GM12878 (cell line): ENCODE measurements at regions not wholly inside any gene's neighbourhood (a gene's known extent, or its start where the extent isn't known, plus 50 kb on each side); places are given as distances from the start of the nearest gene placed in this dataset.
A peak's percentile ranks its signal among the peaks of the same experiment; 100 is the strongest.

ENCODE experiments used
- ATAC-seq: fragments of 200-7000 bp; cut with Tn5 transposase; 3 replicates; pipeline ENCODE4 v1.9.1; 2020; ENCODE audit warnings: mild to moderate bottlenecking, moderate library complexity
- BruUV-seq: library from RNA; stranded (reverse); fragments of 400-500 nt; replicated peaks from 2 replicates; lab custom pipeline; 2021; lab: Mats Ljungman, UMichigan
- CTCF ChIA-PET: fragments of 300-600 bp; sonication (Branson Sonifier 250); formaldehyde crosslinking; extraction: SDS; loops from one replicate; lab custom pipeline; 2021; ENCODE audit warnings: inconsistent platforms; lab: Yijun Ruan, JAX
- POLR2A ChIA-PET: fragments of 350-600 bp; formaldehyde crosslinking; extraction: SDS; loops from one replicate; lab custom pipeline; 2021; ENCODE audit warnings: inconsistent platforms; lab: Charles Lee
- RAD21 ChIA-PET: fragments of 300-600 bp; sonication (Branson Sonifier 250); formaldehyde crosslinking; loops from one replicate; lab custom pipeline; 2023; ENCODE audit warnings: antibody characterized with exemption; ENCODE audit not compliant: unreplicated experiment; lab: Charles Lee
- SMC1A ChIA-PET: fragments of 300-600 bp; sonication (Branson Sonifier 250); formaldehyde crosslinking; loops from one replicate; lab custom pipeline; 2023; ENCODE audit not compliant: unreplicated experiment, uncharacterized antibody; lab: Charles Lee
- DNase-seq: peaks from one replicate; pipeline ENCODE4 v3.0.0-alpha.2; 2011; ENCODE audit warnings: low read depth, low spot score
- FAIRE-seq: peaks from 3 replicates; lab custom pipeline; 2011; peaks lifted over from hg19 to GRCh38; lab: Jason Lieb, UNC
- H2AFZ ChIP-seq: 2 replicates; pipeline ENCODE4 v1.6.0; 2011; ENCODE audit warnings: low read depth, low read length, control low read depth; ENCODE audit not compliant: control insufficient read depth
- H3K27ac ChIP-seq: 2 replicates; pipeline ENCODE4 v1.5.1; 2011; ENCODE audit warnings: control low read depth; ENCODE audit not compliant: control insufficient read depth, insufficient read depth
- H3K27me3 ChIP-seq, 2 experiments: replicated peaks in 1 of 2; 2 replicates each; pipeline versions ENCODE4 v1.6.0 to v1.6.1; 2011; ENCODE audit warnings: low read length in 1 of 2; ENCODE audit not compliant: control insufficient read depth in 2 of 2, insufficient read depth in 2 of 2
- H3K36me3 ChIP-seq, 2 experiments: 2 replicates each; pipeline ENCODE4 v1.5.1; 2011; ENCODE audit warnings: low read length in 1 of 2; ENCODE audit not compliant: control insufficient read depth in 2 of 2, insufficient read depth in 2 of 2
- H3K4me1 ChIP-seq: 2 replicates; pipeline ENCODE4 v1.6.1; 2011; ENCODE audit warnings: mild to moderate bottlenecking, low read length, moderate library complexity, mixed read lengths; ENCODE audit not compliant: control insufficient read depth, insufficient read depth
- H3K4me2 ChIP-seq: 2 replicates; pipeline ENCODE4 v1.6.0; 2011; ENCODE audit warnings: control low read depth; ENCODE audit not compliant: control insufficient read depth, insufficient read depth
- H3K4me3 ChIP-seq: fragments of 200-600 bp; sonication (generic); 2 replicates; pipeline ENCODE4 v1.5.1; 2016
- H3K79me2 ChIP-seq: 2 replicates; pipeline ENCODE4 v1.6.0; 2011; ENCODE audit warnings: low read length; ENCODE audit not compliant: control insufficient read depth, insufficient read depth
- H3K9ac ChIP-seq: 2 replicates; pipeline ENCODE4 v1.8.0; 2011; ENCODE audit warnings: low read length, control low read depth, mixed read lengths; ENCODE audit not compliant: control insufficient read depth, insufficient read depth
- H3K9me3 ChIP-seq: replicated peaks from 3 replicates; pipeline ENCODE4 v1.5.1; 2011; ENCODE audit warnings: mild to moderate bottlenecking, low read length; ENCODE audit not compliant: control insufficient read depth, insufficient read depth
- H4K20me1 ChIP-seq: 2 replicates; pipeline ENCODE4 v1.6.0; 2011; ENCODE audit not compliant: control insufficient read depth, insufficient read depth
- CBX5 ChIP-seq: sonication (generic); IDR thresholded peaks from 2 replicates; pipeline ENCODE4 v1.6.1; 2016; ENCODE audit warnings: low read depth, moderate library complexity, mild to moderate bottlenecking, inconsistent platforms
- CHD1 ChIP-seq: IDR thresholded peaks from 2 replicates; pipeline ENCODE4 v1.6.1; 2012; ENCODE audit warnings: low read depth, low read length, improper control_type of control experiment
- FOXM1 ChIP-seq: IDR thresholded peaks from 2 replicates; pipeline ENCODE4 v1.6.1; 2012; ENCODE audit warnings: low read depth, mild to moderate bottlenecking, inconsistent platforms, low read length, moderate library complexity
- NFIC ChIP-seq: IDR thresholded peaks from 2 replicates; pipeline ENCODE4 v1.6.1; 2012; ENCODE audit warnings: low read depth, mild to moderate bottlenecking, inconsistent platforms, low read length, moderate library complexity
- RAD21 ChIP-seq: IDR thresholded peaks from 2 replicates; pipeline ENCODE4 v1.6.1; 2011; ENCODE audit warnings: mild to moderate bottlenecking, low read depth, low read length, moderate library complexity; ENCODE audit not compliant: insufficient read depth
- RAD51 ChIP-seq: fragments of 450-650 bp; IDR thresholded peaks from 2 replicates; pipeline ENCODE4 v1.6.1; 2016; ENCODE audit warnings: moderate library complexity, mild to moderate bottlenecking, inconsistent platforms
- RB1 ChIP-seq: fragments of 450-650 bp; formaldehyde crosslinking; IDR thresholded peaks from 2 replicates; pipeline ENCODE4 v1.6.1; 2017; ENCODE audit warnings: mild to moderate bottlenecking, borderline replicate concordance
- SMC3 ChIP-seq: IDR thresholded peaks from 2 replicates; pipeline ENCODE4 v1.6.1; 2011; ENCODE audit warnings: low read length, improper control_type of control experiment, borderline replicate concordance
- SUPT20H ChIP-seq: IDR thresholded peaks from 2 replicates; pipeline ENCODE4 v1.6.1; 2011; ENCODE audit warnings: low read depth, mild to moderate bottlenecking, low read length, moderate library complexity, borderline replicate concordance; ENCODE audit not compliant: control insufficient read depth
- WGBS: methylation state at CpG from one replicate; pipeline ENCODE4 v1.1.6; 2016; ENCODE audit warnings: low lambda C conversion rate; ENCODE audit not compliant: insufficient replicate concordance, insufficient coverage; ENCODE audit errors: missing lambda C conversion rate; 5-methylcytosine and 5-hydroxymethylcytosine counted together
- in situ Hi-C: fragments of 300-500 bp; cut with MboI; formaldehyde crosslinking; loops from 9 replicates; pipeline ENCODE4 v1.14.3; 2018; ENCODE audit warnings: mixed read lengths
- intact Hi-C: fragments of 100-400 bp; cut with micrococcal nuclease; formaldehyde crosslinking; loops from one replicate; pipeline ENCODE4 v1.14.2; 2022; ENCODE audit not compliant: unreplicated experiment
- TF ChIP-seq, protein P1 (sequence below): IDR thresholded peaks from 2 replicates; pipeline ENCODE4 v1.6.1; 2011; ENCODE audit warnings: mild to moderate bottlenecking, low read depth, low read length, moderate library complexity; ENCODE audit not compliant: insufficient replicate concordance
- TF ChIP-seq, protein P2 (sequence below): fragments of 450-650 bp; IDR thresholded peaks from 2 replicates; pipeline ENCODE4 v1.6.1; 2016; ENCODE audit warnings: mild to moderate bottlenecking
- TF ChIP-seq, protein P3 (sequence below): fragments of 450-650 bp; IDR thresholded peaks from 2 replicates; pipeline ENCODE4 v1.6.1; 2016; ENCODE audit warnings: mild to moderate bottlenecking
- TF ChIP-seq, protein P4 (sequence below), 3 experiments: IDR thresholded peaks in 2 of 3; conservative IDR thresholded peaks in 1 of 3; 2 replicates each; pipeline ENCODE4 v1.5.1; 2011; ENCODE audit warnings: low read depth in 3 of 3, low read length in 3 of 3, mild to moderate bottlenecking in 3 of 3, control low read depth in 2 of 3, moderate library complexity in 2 of 3, inconsistent platforms in 1 of 3, mixed read lengths in 1 of 3; ENCODE audit not compliant: control insufficient read depth in 2 of 3, insufficient read depth in 1 of 3; ENCODE audit errors: extremely low read depth in 1 of 3
- TF ChIP-seq, protein P5 (sequence below): IDR thresholded peaks from 2 replicates; pipeline ENCODE4 v1.6.1; 2011; ENCODE audit warnings: low read depth, mild to moderate bottlenecking, low read length, moderate library complexity, borderline replicate concordance; ENCODE audit errors: extremely low read depth

DNA sequence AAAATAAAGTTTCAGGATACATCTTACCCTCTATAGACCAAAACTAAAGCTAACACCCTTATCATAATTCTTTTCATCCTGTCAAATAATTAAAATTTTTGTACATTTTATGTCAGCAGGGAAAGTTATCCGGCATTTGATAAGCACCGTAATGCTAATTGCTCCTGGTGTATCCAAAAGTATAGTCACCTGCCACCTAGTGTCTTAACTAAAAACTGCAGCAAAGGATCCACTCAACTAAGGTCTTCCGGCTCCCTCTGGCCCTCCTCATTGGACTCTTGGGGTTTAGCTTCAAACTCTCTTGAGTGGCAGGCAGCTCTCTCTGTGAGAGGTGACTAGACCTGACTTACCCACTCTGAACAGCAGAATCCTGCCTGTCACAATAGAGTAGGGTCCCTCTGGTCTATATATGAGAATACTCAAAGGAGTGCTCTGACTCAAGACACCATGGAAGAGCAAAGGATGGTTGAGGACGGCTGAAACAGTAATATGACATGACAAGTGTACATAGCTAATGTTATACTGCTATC lies 60.4 kb upstream of the CAST start:
- no peak overlapping the region for H3K4me2 ChIP-seq
- intact Hi-C loops, result loop anchor here (1.0 to 10.0 kb wide), 4 partner anchors 164 to 743 kb away; partner anchors contain the start of gene ELL2
- DNase-seq (peak; percentile 16), ATAC-seq (peak; percentile 96)
- no peaks in the 10 kb centered on the region for H3K4me1 ChIP-seq
- ChIA-PET CTCF (interaction anchor here (0.7 to 15.3 kb wide), 39 partner anchors 9 to 821 kb away, joined by 3 to 360 read pairs (median 4); partner anchors contain the start of gene LIX1), RAD21 (interaction anchor here (0.6 to 6.0 kb wide), 5 partner anchors 12 to 740 kb away, joined by 3 to 59 read pairs (median 6); no protein-coding TSS in a partner anchor), SMC1A (interaction anchor here (0.8 to 8.3 kb wide), 17 partner anchors 10 to 748 kb away, joined by 3 to 114 read pairs (median 4); no protein-coding TSS in a partner anchor), POLR2A (interaction anchor here (0.5 to 1.5 kb wide), 2 partner anchors 203 to 259 kb away, joined by 3 to 4 read pairs; no protein-coding TSS in a partner anchor)
- H3K27ac ChIP-seq, result no peak overlapping the region
- H3K9me3 ChIP-seq, result no peaks in the 10 kb centered on the region
- in situ Hi-C loops, result loop anchor here (5.0 kb wide), 1 partner anchor 744 kb away; no protein-coding TSS in a partner anchor
- peak overlapping the region; percentile 50 for H2AFZ ChIP-seq
- H3K36me3 ChIP-seq, result no peaks in the 10 kb centered on the region
- no peaks in the 10 kb centered on the region for H3K79me2 ChIP-seq
- 17% methylated on average over 4 of the region's 4 CpGs for WGBS
- H3K27me3 ChIP-seq, result no peaks in the 10 kb centered on the region
- H3K9ac ChIP-seq, result no peak overlapping the region
- H3K4me3 ChIP-seq, result no peak overlapping the region
- TF ChIP-seq CBX5 (no peak), RB1 (no peak; the same call in 1 of the 2 replicates), SUPT20H (no peak), RAD51 (no peak), FOXM1 (no peak), NFIC (no peak), RAD21 (peak; percentile 62), CHD1 (no peak), SMC3 (peak; percentile 81)
- TF ChIP-seq, protein P1, sequence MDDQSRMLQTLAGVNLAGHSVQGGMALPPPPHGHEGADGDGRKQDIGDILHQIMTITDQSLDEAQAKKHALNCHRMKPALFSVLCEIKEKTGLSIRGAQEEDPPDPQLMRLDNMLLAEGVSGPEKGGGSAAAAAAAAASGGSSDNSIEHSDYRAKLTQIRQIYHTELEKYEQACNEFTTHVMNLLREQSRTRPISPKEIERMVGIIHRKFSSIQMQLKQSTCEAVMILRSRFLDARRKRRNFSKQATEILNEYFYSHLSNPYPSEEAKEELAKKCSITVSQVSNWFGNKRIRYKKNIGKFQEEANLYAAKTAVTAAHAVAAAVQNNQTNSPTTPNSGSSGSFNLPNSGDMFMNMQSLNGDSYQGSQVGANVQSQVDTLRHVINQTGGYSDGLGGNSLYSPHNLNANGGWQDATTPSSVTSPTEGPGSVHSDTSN, result peak; percentile 51
- TF ChIP-seq, protein P2, sequence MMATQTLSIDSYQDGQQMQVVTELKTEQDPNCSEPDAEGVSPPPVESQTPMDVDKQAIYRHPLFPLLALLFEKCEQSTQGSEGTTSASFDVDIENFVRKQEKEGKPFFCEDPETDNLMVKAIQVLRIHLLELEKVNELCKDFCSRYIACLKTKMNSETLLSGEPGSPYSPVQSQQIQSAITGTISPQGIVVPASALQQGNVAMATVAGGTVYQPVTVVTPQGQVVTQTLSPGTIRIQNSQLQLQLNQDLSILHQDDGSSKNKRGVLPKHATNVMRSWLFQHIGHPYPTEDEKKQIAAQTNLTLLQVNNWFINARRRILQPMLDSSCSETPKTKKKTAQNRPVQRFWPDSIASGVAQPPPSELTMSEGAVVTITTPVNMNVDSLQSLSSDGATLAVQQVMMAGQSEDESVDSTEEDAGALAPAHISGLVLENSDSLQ, result peak; percentile 78
- TF ChIP-seq, protein P3, sequence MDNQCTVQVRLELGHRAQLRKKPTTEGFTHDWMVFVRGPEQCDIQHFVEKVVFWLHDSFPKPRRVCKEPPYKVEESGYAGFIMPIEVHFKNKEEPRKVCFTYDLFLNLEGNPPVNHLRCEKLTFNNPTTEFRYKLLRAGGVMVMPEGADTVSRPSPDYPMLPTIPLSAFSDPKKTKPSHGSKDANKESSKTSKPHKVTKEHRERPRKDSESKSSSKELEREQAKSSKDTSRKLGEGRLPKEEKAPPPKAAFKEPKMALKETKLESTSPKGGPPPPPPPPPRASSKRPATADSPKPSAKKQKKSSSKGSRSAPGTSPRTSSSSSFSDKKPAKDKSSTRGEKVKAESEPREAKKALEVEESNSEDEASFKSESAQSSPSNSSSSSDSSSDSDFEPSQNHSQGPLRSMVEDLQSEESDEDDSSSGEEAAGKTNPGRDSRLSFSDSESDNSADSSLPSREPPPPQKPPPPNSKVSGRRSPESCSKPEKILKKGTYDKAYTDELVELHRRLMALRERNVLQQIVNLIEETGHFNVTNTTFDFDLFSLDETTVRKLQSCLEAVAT, result no peak
- TF ChIP-seq, protein P4, sequence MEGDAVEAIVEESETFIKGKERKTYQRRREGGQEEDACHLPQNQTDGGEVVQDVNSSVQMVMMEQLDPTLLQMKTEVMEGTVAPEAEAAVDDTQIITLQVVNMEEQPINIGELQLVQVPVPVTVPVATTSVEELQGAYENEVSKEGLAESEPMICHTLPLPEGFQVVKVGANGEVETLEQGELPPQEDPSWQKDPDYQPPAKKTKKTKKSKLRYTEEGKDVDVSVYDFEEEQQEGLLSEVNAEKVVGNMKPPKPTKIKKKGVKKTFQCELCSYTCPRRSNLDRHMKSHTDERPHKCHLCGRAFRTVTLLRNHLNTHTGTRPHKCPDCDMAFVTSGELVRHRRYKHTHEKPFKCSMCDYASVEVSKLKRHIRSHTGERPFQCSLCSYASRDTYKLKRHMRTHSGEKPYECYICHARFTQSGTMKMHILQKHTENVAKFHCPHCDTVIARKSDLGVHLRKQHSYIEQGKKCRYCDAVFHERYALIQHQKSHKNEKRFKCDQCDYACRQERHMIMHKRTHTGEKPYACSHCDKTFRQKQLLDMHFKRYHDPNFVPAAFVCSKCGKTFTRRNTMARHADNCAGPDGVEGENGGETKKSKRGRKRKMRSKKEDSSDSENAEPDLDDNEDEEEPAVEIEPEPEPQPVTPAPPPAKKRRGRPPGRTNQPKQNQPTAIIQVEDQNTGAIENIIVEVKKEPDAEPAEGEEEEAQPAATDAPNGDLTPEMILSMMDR (IDR thresholded peaks at IDR 0.05 in 2 of 3, conservative IDR thresholded peaks at IDR 0.05 in 1 of 3; ENCODE audit: control insufficient read depth in 2 of 3, extremely low read depth in 1 of 3, insufficient read depth in 1 of 3, low read depth in 3 of 3, low read length in 3 of 3), result peak; percentile 71 to 83 (median 77)
- TF ChIP-seq, protein P5, sequence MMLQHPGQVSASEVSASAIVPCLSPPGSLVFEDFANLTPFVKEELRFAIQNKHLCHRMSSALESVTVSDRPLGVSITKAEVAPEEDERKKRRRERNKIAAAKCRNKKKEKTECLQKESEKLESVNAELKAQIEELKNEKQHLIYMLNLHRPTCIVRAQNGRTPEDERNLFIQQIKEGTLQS, result no peak
- TF ChIP-seq, all 136 proteins: peak for 5
- no peaks in the 10 kb centered on the region for H4K20me1 ChIP-seq
- no TSS peak for BruUV-seq
- FAIRE-seq, result peak; percentile 96
